Ovary (tissue), 1 donor: ENCODE measurements at regions not wholly inside any gene's neighbourhood (a gene's known extent, or its start where the extent isn't known, plus 50 kb on each side); places are given as distances from the start of the nearest gene placed in this dataset. TPM values are rescaled to one million over a fixed set of nuclear protein-coding genes. Genes with fewer than 3 reads are reported as not detected.

Experiments
- small RNA-seq: library from RNA; depleted of rRNA; stranded (forward); fragments of <200 nt; gene quantifications from one replicate; pipeline ENCODE3, GENCODE V24; 2016

Small RNA genes in the stretch of these regions (small RNA-seq; reads per million reads assigned to genes)
- not detected for gene RF00003
- gene RNVU1-4: not detected
